Testis (tissue), 2 donors: ENCODE measurements at regions not wholly inside any gene's neighbourhood (a gene's known extent, or its start where the extent isn't known, plus 50 kb on each side); places are given as distances from the start of the nearest gene placed in this dataset.
A peak's percentile ranks its signal among the peaks of the same experiment; 100 is the strongest.
"Not testable (repeated sequence)": the region's sequence is repeated elsewhere in the genome, so short reads cannot be mapped to it uniquely, and the experiment has no call there.

Experiments
- DNase-seq: peaks from one replicate; pipeline ENCODE4 v3.0.0-alpha.2; 2019
- H3K27ac ChIP-seq, 2 donors: fragments of 200-600 bp; sonication (generic); one replicate each; pipeline ENCODE4 v1.5.1; 2019
- H3K27me3 ChIP-seq: fragments of 200-600 bp; sonication (generic); one replicate; pipeline ENCODE4 v1.5.1; 2019
- H3K36me3 ChIP-seq: fragments of 200-600 bp; sonication (generic); one replicate; pipeline ENCODE4 v1.5.1; 2017; ENCODE audit warnings: low read depth; ENCODE audit errors: missing control alignments
- H3K4me1 ChIP-seq: fragments of 200-600 bp; sonication (generic); one replicate; pipeline ENCODE4 v1.5.1; 2019
- H3K4me3 ChIP-seq, 2 donors: fragments of 200-600 bp; sonication (generic); one replicate each; pipeline ENCODE4 v1.5.1; 2017 to 2019
- H3K9me3 ChIP-seq: fragments of 200-600 bp; sonication (generic); one replicate; pipeline ENCODE4 v1.5.1; 2017
- WGBS, 2 donors: methylation state at CpG; one replicate each; pipeline ENCODE4 v1.1.5; 2018; 5-methylcytosine and 5-hydroxymethylcytosine counted together
- intact Hi-C: fragments of 100-400 bp; cut with DNase I; formaldehyde crosslinking; loops from one replicate; pipeline ENCODE4 v1.15.1; 2023; ENCODE audit warnings: low total_unique reads

DNA sequence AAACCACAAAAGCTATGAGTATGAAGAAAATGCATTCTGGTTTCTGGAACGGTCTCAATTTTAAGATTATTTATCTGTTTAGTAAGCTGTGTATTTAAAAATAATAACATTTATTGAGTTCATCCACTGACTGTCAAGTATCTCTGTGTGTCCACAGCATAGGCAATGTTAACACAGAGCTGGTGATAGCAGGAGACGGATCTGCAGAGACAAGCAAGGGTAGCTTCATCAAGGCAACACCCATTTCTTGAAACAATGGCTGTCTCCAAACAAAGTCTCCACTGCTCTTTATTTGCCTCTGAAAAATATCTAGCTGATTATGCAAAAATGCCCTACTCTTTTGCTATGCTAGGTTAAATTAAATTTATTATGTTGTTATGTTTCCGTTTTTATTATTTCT lies 818.3 kb downstream of the TTLL7 start:
- 51 to 63% methylated on average over 3 of the region's 3 CpGs for WGBS, 2 donors
- H3K4me3 ChIP-seq, intact Hi-C loops, H3K27ac ChIP-seq, H3K9me3 ChIP-seq, H3K27me3 ChIP-seq, DNase-seq, H3K4me1 ChIP-seq, H3K36me3 ChIP-seq: not testable (repeated sequence)

DNA sequence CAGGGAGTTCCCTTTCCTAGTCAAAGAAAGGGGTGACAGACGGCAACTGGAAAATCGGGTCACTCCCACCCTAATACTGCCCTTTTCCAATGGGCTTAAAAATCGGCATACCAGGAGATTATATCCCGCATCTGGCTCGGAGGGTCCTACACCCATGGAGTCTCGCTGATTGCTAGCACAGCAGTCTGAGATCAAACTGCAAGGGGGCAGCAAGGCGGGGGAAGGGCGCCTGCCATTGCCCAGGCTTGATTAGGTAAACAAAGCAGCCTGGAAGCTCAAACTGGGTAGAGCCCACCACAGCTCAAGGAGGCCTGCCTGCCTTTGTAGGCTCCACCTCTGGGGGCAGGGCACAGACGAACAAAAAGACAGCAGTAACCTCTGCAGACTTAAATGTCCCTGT lies 831.3 kb downstream of the TTLL7 start:
- H3K36me3 ChIP-seq, H3K4me1 ChIP-seq, DNase-seq, H3K27ac ChIP-seq, H3K27me3 ChIP-seq, H3K4me3 ChIP-seq, intact Hi-C loops, H3K9me3 ChIP-seq: not testable (repeated sequence)
- 75 to 100% methylated on average over 2 to 9 of the region's 9 CpGs for whole genome bisulfite sequencing, 2 donors

DNA sequence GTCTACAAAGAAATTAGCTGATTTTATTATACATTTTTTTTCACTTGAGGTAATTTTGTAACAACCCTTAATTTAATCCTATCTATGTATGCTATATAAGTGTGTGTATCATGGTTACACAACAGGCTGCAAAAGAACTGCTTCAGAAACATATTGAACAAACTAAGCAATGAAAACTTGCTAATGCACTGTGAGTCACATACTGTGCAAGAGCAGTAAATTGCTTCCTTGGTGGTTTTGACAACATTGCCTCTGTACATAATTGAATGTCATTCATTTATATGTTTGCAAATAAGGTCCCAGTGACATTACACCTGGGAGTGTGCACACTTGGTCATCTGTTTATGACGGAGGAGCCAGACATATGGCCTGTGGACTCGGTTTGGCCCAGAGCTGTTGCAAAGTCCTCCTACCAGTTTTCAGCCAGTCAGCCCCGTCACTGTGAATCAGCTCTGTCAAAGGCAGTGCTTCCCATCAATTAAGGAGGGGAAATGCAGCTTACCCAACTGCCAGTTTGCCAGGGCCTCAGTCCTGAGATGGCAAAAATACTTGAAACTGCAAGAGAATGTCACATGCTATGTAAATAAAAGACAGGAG lies 835.0 kb downstream of the TTLL7 start:
- intact Hi-C loops, result not testable (repeated sequence)

DNA sequence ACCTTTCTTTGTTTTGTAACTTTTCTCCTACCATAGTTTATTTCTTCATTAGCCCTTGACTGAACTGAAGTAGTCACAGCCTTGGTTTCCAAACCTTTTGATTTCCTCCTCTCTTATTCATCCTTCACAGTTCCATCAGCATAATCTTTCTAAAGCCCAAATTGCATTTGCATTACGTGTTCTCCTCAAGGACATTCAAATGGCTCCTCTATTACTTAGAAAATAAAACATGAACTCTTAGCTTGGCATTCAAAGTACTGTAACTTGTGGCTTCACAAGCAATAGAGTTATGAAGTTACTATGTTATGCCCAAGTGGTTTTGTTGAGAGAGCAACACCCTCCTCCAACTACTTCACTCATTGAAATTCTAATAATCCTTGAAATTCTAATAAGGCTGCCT lies 840.0 kb downstream of the TTLL7 start:
- H3K4me1 ChIP-seq, H3K36me3 ChIP-seq, H3K9me3 ChIP-seq, H3K4me3 ChIP-seq, H3K27me3 ChIP-seq, intact Hi-C loops, H3K27ac ChIP-seq, DNase-seq: not testable (repeated sequence)
- no CpG with 5 or more reads among the region's 1 CpG for WGBS, 2 donors

More for the DNA sequence above, 835.0 kb downstream of the TTLL7 start:
- H3K27me3 ChIP-seq, H3K4me1 ChIP-seq, H3K9me3 ChIP-seq, DNase-seq, H3K4me3 ChIP-seq, H3K36me3 ChIP-seq, H3K27ac ChIP-seq: not testable (repeated sequence)
- WGBS, 2 donors, result 80 to 85% methylated on average over 3 of the region's 3 CpGs

DNA sequence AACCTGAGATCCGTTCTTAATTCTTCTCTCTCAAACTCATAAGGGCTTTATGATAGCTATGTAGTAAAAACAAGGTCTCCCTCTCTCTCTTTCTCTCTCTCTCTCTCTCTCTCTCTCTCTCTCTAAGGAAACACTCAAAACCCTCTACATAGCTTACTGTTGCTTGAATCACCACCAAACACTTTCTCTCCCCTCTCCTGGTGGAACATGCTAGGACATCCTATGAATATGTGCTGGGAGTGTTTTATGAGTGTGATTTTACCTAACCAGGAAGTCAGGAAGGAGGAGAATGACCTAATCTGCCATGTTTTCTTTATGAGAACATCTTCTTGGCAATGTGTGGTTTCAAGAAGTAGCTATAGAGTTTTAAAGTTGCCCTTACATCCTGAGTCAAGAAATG lies 844.6 kb downstream of the TTLL7 start:
- H3K9me3 ChIP-seq, H3K4me1 ChIP-seq, H3K27ac ChIP-seq, H3K27me3 ChIP-seq, intact Hi-C loops, H3K4me3 ChIP-seq, DNase-seq, H3K36me3 ChIP-seq: not testable (repeated sequence)
- 83 to 93% methylated on average over 1 of the region's 1 CpG for WGBS, 2 donors

DNA sequence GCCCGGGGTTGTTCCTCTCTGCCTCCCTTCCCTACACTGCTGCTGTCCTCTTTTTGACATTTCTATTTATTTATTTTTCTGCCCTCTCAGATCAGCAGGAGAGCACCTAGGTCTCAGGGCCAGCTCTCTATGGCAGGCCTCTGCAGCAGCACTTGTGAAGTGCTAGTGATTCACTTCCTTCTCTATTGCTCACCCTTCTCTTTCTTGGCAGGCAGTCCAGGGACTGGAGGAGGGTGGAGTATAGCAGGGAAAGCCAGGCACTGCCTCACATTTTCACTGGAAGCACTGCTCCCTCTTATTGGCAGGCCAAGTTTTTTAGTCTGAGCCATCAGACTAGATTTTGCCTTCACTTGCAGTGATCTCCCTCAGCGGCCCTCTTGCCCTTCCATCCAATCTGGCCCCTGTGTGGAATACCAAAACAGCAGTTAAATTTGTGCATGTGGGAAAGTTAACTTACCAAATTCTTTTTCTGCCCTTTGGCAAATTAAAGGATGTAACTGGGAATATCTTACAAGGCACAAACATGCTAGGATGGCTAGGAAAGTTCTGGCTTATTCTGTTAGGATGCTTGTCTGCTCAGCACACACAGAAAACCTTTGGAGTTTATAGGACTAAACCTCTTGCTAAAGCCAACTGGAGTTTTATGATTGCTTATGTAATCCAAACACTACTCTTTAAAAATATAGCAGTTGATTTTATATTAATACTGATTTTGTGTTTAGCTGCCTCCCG lies 847.6 kb downstream of the TTLL7 start:
- H3K27me3 ChIP-seq, H3K4me3 ChIP-seq, H3K9me3 ChIP-seq, H3K4me1 ChIP-seq, H3K36me3 ChIP-seq, intact Hi-C loops: not testable (repeated sequence)
- H3K27ac ChIP-seq, result peak overlapping the region; percentile 63 to 73
- DNase-seq, result peak; percentile 66
- 66 to 72% methylated on average over 2 to 3 of the region's 3 CpGs for WGBS, 2 donors

DNA sequence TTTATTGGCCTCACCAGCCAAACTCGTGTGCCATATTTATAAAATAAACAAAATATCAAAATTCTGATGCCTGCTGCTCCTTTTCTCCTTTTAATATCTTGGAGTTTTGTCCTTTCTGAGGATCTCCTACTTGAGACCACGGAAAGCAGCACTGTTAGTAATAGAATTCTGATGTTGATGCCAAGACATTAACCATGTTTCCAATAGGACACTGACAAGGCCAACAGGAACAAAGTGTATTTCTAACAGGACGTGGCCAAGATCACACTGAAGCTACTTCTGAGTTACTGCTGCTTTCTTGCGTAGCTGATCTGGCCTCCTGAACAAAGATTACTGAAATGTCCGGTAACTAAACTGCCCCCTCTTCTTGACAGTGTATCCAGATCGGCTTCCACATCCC lies 848.5 kb downstream of the TTLL7 start:
- WGBS, 2 donors, result 20 to 50% methylated on average over 6 of the region's 6 CpGs
- peak overlapping the region; percentile 63 to 73 for H3K27ac ChIP-seq

DNA sequence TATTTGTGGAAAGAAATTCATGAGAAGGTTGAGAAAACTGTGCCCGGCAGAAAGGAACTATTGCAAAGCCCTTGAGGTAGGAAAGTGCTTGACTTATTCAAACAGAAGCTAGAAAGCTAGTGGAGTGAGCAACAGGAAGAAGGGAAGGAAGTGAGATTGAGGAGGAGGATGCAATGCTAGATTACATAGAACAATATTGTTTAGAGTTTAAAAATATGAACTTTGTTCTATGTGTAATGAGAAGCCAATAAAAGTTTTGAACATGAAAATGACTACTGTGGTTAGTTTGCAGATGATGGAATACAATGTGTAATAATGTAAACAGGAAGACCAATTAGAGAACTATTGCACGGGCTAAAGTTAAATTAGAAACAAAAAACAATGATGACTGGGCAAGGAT lies 853.1 kb downstream of the TTLL7 start:
- H3K36me3 ChIP-seq, intact Hi-C loops, DNase-seq, H3K4me1 ChIP-seq, H3K27me3 ChIP-seq, H3K9me3 ChIP-seq, H3K27ac ChIP-seq, H3K4me3 ChIP-seq: not testable (repeated sequence)
- 57 to 91% methylated on average over 1 to 2 of the region's 2 CpGs for whole genome bisulfite sequencing, 2 donors

More for the DNA sequence above, 848.5 kb downstream of the TTLL7 start:
- H3K27me3 ChIP-seq, H3K9me3 ChIP-seq, intact Hi-C loops, H3K4me1 ChIP-seq, H3K4me3 ChIP-seq, H3K36me3 ChIP-seq: not testable (repeated sequence)
- peak; percentile 34 for DNase-seq

DNA sequence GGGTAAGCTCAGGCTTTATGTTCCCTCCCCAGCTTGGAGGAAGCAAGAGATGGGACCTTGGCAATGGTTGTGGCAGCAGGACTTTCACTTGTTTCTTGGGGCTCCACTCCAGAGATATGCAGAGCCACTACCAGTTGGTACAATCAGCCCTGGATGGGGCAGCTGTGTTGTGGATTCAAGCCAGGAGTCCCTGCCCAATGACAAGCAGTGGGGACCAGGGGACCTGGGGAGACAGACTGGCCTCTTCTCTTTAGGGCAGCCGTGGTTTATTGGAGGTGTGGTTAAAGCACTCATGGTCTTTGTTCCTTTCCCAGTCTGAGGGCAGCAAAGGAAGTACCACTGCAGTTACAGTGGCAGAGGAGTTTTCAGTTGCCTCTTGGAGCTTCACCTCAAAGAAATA lies 856.1 kb downstream of the TTLL7 start:
- WGBS, 2 donors, result 83 to 100% methylated on average over 1 of the region's 1 CpG

DNA sequence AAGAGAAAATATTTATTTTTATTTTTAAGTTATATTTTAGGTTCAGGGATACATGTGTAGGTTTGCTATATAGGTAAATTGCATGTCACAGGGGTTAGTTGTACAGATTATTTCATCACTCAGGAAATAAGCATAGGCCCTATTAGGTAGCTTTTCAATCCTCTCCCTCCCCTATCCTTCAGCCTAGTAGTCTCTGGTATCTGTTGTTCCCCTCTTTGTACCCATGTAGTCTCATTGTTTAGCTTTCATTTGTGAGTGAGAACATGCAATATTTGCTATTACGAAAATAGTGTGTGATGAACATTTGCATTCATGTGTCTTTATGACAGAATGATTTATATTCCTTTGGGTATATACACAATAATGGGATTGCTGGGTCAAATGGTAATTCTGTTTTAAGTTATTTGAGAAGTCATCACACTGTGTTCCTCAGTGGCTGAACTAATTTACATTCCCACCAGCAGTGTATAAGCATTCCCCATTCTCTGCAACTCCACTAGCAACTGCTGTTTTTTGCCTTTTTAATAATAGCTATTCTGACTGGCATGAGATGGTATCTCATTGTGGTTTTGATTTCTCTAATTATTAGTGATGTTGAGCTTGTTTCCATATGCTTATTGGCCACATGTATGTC lies 863.3 kb downstream of the TTLL7 start:
- intact Hi-C loops, H3K27me3 ChIP-seq, H3K4me1 ChIP-seq, H3K36me3 ChIP-seq, H3K27ac ChIP-seq, H3K4me3 ChIP-seq, DNase-seq, H3K9me3 ChIP-seq: not testable (repeated sequence)
- 76 to 86% methylated on average over 1 of the region's 1 CpG for whole genome bisulfite sequencing, 2 donors

More for the DNA sequence above, 856.1 kb downstream of the TTLL7 start:
- H3K27me3 ChIP-seq, H3K27ac ChIP-seq, H3K36me3 ChIP-seq, intact Hi-C loops, H3K4me3 ChIP-seq, H3K9me3 ChIP-seq, DNase-seq, H3K4me1 ChIP-seq: not testable (repeated sequence)

DNA sequence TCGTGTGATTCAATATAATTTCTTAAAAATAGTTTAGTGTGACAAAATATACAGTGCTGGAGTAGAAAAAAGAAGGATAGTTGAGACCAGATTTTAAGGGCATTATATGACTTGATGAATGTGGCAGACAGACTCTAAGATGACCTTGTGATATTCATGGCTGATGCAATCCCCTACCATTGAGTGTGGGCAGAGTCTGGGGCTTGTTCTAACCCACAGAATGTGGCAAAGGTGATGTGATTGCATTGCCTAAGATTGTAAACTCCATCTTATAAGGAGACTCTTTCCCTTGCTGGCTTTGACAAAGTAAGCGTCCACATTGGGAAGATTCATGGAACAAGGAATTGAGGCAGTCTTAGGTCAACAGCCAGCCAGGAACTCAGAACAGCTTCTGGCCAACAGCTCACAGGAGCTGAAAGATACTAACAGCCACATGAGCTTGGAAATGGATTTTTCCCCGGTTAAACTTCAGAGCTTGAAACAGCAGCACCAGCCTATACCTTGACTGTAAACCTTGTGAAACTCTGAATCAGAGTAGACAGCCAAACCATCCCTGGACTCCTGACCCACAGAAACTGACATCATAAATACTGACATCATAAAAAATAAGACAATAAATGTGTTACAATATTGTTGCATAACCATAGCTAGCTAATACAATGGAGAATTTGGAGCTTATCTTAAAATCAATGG lies 864.5 kb downstream of the TTLL7 start:
- 94 to 96% methylated on average over 1 of the region's 3 CpGs for WGBS, 2 donors
- H3K36me3 ChIP-seq, H3K4me3 ChIP-seq, H3K4me1 ChIP-seq, DNase-seq, H3K27me3 ChIP-seq, H3K27ac ChIP-seq, H3K9me3 ChIP-seq, intact Hi-C loops: not testable (repeated sequence)
